ENCODE measurements at regions not wholly inside any gene's neighbourhood (a gene's known extent, or its start where the extent isn't known, plus 50 kb on each side); places are given as distances from the start of the nearest gene placed in this dataset.

DNA sequence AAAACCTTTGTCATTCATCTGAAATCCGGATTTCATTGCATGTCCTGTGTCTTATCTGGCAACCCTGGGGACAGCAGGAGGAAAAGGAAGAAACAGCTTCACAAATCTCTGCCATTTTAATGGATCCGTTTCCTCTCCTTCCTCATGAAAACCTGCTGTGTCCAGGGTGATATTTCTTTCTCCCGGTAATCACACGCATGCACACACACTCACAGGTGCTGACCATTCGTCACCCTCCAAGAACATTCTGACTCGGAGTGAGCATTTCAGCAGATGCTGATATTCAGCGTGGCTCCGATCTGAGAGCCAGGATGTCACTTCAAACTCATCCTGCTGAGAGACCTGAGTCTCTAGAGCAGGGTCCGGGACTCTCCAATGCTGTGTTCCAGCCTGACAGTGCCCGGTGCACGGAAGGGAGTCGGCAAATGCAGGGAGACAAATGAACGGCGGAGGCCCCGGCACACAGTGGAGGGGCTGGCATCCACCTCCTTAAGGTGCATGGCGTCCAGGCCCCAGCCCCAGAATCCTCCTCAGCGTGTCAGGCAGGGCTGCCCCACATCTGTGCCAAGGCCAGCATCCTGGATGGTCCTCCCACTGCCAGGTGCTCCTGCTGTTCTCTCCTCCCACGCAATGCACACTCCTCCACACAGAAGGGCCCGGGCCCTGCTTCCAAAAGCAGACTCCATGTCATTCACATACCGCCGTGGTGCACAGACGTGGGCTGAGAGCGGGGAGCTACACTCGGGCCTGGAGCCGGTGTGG is 70.7 kb downstream of the RBFOX3 start:
- intact Hi-C loops (cut with micrococcal nuclease) = no loop called here

DNA sequence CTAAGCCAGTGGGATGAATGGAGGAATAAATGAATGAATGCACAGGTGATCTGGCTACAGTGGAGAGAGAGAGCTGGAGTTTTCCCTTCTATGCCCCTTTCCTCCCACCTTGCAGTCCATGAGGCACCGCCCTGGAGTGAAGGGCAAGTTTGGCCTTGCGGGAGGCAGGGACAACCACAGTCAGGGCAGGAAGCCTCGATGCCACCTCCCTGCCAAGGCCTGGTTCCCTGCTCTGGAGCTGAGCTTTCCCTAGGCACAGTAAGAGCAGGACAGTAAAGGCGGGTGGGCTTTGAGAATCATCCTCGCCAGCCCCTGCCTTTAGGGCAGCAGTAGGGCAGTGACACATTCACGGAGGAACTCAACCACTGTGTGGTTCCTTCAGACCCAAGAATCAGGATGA is 72.6 kb downstream of the RBFOX3 start:
- intact Hi-C loops (cut with micrococcal nuclease) = no loop called here

DNA sequence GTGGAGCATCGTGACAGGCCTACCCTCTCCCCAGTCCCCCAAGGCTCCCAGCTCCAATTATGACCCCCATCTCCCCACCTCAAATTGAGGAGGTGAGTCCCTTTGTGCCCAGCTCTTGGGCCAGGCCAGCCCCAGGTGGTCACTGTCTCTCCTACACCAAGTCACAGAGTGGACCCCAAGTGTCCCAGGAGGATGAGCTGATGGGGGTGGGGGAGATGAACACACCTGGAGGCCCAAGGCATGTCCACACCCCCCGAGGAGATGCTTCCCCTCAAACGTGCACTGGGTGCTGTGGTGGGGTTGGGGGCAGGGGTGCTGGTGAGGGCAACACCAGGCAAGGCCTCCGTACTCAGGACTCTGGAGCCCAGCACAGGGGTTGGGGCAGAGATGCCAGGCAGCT is 73.2 kb downstream of the RBFOX3 start:
- intact Hi-C loops (cut with micrococcal nuclease) = no loop called here

DNA sequence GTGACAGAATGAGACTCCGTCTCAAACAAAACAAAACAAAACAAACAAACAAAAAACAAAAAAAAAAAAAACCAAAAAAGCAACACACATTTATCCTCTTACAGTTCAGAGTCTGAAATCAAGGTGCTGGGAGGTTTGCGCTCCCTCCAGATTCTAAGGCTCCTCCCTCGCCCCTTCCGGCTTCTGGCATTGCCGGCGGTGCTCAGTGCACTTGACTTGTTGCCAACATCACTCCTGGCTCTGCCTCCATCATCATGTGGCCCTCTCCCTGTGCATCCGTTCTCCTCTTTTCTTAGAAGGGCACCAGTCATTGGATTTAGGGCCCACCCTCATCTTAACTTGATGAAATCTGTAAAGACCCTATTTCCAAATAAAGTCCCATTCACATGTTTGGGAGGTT is 73.8 kb downstream of the RBFOX3 start:
- intact Hi-C loops (cut with micrococcal nuclease) = no loop called here

DNA sequence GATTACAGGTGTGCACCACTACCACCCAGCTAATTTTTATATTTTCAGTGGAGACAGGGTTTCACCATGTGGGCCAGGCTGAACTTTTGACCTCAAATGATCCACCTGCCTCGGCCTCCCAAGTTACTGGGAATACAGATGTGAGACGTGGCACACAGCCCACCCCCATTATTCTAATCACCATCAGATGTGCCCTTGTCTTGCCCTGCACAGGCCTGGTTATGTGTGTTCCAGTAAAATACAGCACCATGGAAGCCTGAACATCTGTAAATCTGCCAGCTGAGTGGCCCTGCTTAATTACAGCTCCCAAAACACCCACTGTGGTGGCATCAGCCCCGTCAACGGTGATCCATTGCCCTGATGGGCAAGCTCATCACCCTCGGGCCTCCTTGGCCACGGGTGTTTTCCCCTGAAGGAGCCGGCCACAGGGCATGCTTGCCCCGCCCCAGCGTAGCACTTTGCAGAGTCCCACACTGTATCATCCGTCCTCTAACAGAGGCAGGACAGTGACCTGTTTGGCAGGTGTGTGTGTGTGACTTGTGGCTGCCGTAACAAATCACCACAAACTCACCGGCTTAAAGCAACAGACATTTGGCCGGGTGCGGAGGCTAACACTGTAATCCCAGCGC is 74.5 kb downstream of the RBFOX3 start:
- intact Hi-C loops (cut with micrococcal nuclease) = no loop called here

DNA sequence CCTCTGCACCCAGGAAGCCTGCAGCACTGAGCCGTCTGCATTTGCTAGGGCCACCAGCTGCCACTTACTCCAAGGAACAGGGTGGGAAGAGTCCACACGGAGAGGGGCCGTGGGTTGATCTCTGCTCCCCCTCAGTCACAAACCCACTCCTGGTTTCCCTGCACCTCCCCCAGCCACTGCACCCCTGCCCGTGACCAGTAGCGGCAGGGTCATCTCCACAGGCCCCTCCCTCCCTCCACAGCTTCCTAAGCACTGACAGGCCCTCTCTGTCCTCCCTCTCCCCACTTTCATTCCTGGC is 75.2 kb downstream of the RBFOX3 start:
- intact Hi-C loops (cut with micrococcal nuclease) = no loop called here

DNA sequence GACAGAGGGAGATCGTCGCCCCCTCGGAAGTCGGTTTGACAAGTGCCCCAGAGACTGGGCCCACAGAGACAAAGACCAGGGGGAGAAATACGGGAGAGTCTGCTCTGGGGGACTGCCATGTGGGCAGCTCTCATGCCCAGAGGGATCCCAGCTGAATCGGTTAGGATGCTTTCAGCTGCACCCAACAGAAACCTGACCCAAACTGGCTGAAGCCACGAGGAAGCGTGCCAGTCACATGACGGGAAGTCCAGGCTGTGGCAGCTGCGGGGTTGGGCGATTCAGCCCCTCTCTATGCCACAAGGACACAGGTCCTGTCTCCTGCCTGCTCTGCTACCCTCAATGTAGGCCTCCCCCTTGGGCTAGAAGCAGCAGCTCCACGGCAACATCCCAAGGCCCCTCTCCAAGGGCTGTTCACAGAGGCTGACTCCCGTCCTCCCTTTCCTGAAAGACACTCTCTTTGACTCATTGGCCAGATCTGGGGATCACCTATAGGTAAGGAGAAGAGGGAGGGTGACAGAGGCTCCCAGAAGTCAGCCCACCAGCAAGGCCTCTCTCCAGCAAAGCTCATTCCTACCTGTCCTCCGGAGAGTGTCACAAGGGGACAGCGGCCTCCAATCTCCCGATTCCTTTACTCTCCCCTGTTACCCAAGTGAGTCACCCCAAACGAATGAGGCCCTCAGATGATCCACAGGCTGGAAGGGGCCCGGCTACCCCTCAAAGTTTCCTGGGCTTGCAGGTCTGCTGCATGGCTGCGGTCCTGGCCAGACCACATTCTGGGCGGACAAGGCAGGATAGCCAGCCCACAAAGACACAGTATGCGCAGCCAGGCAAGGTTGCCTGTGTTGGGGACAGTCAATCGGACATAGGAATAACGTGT is 75.8 kb downstream of the RBFOX3 start:
- intact Hi-C loops (cut with micrococcal nuclease) = no loop called here

DNA sequence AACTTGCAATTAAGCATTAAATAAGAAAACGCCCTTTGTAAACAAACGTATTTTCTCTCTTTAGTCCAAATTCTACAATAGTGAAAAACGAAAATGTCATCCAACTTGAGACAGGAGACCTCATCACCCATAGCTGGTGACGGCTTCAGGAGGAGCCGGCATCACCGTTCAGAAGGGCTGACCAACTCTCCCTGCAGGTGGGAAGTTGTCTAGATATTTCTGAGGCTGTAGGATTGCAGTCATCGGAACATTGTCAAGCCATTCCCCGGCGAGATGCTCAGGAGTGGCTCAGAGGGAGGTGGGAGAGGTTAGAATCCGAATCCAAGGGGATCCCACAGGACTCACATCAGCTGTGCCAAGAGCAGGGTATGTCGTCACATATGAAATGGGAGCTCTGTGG is 76.7 kb downstream of the RBFOX3 start:
- intact Hi-C loops (cut with micrococcal nuclease) = no loop called here

DNA sequence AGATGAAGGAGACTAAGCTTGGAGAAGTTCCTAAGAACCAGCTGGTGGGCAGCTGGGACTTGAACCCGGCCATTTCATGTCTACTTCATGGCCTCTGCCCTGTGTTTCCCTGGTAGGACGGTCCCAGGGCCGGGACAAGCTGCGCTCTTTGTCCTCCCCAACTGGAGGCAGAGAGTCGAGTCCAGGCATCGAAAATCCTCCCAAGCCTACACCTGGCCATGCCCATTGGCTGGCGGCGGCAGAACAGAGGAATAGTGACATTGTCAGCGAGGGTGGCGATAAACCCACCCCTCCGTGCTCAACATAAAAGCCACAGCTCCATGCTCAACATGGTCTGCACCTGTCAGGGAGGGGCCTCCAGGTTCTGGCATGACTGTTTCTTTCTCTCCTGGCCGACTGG is 77.7 kb downstream of the RBFOX3 start:
- intact Hi-C loops (cut with micrococcal nuclease) = no loop called here

DNA sequence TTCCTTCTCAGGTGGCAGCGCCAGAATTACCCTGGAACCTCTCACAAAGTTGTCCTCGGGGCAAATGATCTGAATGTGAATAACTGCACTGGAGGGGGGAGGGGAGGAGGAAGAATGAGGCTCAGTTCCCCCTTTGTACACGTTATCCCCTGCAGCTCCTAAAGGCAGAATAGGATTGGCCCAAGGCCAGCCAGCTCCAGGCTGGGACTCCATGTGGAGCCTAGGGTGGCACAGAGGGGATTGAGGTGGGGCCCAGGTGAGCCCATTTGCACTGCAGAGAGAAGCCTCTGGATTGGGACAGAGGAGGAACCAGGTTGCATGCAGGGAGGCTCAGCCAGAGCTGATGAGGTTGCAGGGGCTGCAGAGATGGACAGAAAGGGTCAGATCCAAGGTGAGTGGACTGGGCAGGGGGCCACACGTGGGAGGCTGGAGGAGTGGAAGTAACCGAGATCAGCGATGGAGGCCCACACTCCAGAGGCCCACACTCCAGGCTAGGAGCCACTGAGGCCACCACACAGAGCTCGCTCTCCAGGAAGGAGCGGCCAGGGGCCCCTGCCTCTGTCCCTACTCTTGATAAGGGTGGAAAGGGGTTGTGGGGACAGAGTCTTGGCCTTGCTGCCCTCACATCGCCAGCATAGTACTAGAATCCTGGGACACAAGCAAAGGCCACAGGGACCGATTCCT is 78.6 kb downstream of the RBFOX3 start:
- intact Hi-C loops (cut with micrococcal nuclease) = no loop called here

DNA sequence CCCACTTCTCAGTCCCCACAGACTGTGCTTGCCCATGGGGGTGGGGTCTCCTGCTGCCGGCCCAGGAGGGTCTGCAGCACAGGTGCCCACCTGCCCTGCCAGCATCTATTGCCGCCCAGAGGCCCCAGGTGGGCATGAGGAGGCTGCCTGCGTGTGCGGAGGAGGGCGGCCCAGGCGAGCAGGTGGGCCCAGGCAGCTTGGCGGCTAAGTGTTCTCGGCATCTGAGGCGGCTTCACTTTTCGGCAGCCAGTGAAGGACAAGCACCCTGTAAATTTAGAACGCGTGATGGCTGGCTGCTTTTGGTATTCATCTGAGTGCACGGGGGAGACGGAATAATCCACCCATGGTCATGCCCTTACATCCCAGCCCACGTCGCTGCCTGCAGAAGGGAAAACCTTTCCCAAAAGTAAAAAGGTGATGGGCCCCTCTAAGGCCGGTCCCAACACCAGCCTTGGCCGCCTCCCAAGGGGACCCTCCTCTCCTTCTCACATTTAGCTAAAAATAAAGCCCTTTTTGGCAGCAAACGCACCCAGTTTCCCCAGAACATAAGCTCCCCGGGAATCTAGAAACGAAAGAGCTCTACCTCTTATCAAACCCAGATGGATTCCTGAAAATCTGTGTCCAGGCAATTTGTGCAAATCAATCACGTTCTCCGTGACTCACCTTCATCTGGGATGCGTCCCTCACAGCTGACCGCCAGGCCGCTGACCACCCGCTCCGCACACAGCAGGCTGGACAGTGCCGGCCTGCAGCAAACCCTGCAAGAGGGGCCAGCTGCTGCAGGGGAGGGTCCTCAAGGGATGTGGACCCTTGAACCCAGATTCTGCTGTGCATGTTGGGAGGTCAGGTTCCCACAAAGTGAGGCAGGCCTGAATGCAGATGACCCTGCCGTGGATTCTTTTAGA is 79.4 kb downstream of the RBFOX3 start:
- intact Hi-C loops (cut with micrococcal nuclease) = no loop called here

DNA sequence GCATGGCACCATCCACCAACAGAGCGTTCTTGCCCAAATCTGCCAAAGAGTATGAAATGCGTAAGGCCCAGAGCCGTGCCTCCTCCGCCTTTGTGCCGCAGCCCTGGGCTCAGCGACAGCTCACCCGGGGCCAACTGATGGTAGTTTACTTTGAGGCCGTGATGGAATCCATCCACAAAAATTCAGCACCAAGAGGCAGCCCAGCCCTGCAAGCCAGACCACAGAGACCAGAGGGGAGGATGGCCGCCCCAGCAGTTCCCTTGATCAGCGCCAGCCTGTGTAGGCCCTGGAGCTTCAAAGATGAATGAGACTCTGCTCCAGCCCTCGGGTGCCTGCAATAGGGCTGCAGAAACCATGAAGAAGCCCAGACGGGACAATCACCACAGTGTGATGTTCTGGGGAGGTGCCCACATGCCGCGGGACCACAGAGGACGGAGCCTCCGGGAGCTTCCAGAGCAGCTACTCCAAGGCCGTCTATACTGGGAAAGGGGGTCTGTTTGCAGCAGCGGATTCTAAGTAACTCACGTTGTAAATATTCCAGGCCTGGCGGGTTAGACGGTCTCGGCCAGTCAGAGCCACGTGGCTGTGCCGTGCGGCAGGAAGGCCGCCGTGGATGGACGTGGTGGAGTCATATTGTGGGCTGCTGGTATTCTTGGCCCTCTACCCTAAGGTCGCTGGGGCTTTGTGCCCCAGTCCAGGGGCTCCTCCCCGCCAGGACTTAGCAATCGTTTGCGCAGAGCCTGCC is 80.3 kb downstream of the RBFOX3 start:
- intact Hi-C loops (cut with micrococcal nuclease) = no loop called here

DNA sequence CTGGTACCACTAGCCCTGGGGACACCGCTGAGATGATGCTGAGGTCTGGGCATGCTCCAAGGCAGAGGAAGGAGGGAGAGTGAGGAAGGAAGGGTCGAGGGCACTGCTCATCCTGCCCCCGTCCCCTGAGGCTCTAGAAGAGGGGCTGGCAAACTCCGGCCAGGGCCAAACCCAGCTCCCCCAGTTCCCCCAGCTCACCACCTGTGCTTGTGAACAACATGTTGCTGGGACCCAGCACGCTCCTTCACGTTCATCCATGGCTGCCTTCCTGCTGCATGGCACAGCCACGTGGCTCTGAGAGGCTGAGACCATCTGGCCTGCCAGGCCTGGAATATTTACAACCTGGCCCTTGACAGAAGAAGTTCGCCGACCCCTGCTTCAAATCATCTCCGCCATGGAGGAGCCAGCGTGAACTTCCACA is 81.2 kb downstream of the RBFOX3 start:
- intact Hi-C loops (cut with micrococcal nuclease) = no loop called here

DNA sequence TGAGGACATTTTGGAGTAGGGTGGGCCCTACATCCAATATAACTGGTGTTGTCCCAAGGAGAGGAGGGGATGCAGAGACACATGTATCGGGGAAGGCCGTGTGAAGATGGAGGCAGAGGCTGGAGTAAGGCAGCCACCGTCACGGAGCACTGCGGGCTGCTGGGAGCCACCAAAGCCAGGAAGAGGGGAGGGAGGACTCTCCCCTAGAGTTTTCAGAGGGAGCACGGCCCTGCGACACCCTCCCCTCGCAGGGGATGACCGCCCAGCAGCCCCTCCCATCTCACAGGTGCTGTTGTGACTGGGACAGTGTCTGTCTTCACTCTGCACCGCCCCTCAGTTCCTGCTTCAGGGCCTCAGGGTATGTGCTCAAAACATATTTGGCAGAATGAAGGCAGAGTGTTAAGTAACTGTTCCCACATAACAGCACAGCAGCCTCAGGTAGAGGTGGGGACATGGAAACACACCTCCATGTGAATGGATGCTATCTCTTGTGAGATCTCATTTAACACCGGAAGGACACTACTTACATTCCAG is 82.2 kb downstream of the RBFOX3 start:
- intact Hi-C loops (cut with micrococcal nuclease) = no loop called here

DNA sequence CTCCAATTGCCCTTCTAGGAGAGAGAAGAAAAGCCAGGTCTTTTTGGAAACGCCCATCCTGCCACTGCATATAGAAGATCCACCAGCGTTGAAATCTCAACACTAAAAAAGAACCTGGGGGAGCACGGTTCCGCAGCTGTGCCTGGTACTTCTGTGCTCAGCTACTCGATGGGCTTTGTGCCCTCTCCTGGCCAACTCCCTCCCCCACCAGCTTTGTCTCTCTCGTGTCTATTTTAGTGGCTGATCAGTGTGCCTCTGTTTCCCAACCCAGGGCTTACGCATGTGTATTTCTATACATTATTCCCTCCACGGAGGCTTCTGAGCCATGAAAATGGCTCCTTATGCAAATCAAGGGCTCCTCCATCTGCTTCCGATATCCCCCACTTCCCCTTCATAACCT is 83.5 kb downstream of the RBFOX3 start:
- intact Hi-C loops (cut with micrococcal nuclease) = no loop called here

DNA sequence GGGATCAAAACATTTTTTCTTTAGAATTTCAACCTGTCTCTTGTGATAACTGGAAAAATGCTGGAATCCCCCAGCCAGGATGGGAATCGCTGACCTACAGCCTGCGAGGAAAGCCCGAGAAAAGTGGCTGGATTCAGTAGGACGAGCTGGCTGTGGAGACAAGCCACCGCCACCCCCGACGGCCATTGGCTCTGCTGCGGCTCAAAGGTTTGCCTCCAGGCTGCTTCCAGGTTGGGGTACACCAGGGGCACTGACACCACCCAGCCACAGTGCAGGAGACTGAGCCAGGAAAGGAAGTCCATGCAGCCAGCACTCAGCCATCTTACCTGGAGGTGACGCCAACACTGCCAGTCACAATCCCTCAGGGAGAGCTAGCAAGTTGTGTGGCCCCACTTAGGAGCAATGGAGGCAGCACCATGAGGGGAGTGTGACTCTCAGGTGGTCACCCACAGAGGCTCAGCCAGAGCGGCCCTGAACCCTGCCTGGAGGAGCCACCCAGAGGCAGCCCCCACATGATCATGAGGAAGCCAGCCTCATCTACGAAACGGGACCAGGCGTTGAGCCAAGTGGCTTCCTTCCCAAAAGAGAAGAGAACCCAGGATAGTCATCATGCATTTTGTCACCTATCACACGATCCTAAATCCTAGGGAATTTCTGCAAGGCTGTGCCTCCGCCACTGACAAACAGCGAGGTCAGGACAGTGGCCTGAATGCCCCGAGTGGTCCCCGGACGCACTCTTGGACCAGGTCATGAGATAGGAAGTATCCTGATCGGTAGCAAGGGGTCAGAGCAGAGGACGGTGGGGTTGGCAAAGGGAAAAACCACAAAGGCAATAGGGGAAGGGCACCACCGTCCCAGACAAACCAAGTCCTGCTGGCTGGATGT is 84.8 kb downstream of the RBFOX3 start:
- intact Hi-C loops (cut with micrococcal nuclease) = no loop called here

DNA sequence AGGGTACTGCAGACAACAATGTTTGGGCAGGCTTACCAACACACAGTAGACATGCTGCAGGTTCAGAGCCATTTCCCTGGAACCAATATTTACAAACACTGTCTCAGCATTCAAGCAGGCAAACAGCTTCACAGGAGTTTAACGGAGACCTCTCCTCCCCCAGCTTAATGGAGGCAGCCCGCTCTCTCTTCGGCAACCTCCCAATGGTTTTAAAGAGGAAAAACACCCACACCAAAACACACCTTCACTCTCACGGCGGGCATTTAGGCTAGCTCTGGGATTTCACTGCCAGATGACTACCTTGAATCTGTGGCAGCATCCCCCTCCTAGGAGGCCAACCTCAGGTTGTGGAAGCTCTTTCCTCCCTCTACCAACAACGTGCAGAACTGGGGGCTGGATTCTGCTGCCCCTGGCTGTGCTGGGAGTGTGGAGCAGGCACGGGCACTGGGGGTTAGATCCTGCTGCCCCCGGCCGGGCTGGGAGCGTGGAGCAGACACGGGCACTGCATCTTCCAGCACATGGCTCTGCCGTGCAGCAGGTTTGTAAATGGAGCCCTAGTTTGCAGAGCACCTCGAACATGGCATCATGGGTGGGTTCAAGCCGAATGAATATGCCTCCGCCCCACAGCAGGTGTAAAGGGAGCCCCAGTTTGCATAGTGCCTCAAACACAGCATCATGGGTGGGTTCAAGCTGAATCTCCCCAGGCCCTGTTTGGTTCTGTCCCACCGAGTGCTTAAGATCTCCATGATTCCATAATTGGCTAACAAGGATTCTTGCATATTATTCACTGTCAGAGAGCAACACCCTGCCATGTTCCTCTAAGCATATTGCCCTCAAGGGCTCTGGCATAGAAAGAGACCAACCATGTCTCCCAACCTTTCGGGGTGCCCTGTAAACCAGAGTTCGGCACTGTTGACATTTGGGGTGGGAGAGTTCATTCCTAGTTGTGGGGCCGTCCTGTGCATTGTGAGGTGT is 86.4 kb downstream of the RBFOX3 start:
- intact Hi-C loops (cut with micrococcal nuclease) = no loop called here

DNA sequence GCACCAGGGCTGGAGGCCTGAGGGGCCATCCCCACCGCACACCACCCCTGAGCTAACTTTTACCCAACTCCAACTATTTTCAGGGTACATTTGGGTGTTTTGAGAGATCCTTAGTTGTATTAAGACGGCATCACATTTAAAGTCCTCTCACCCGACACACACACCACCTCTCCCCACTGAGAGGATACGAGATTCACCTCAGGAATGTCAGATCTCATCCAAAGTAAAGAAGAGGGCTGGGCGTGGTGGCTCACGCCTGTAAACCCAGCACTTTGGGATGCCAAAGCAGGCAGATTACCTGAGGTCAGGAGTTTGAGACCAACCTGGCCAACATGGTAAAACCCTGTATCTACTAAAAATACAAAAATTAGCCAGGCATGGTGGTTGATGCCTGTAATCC is 88.4 kb downstream of the RBFOX3 start:
- intact Hi-C loops (cut with micrococcal nuclease) = no loop called here
